WTC11 (cell line): ENCODE measurements at regions not wholly inside any gene's neighbourhood (a gene's known extent, or its start where the extent isn't known, plus 50 kb on each side); places are given as distances from the start of the nearest gene placed in this dataset.

ENCODE experiments used
- AFF4 ChIP-seq: sonication (generic); formaldehyde crosslinking; IDR thresholded peaks from 2 replicates; pipeline ENCODE4 v1.8.1; 2023; ENCODE audit warnings: mild to moderate bottlenecking, missing genetic modification reagents, borderline replicate concordance
- CREB1 ChIP-seq: sonication (generic); formaldehyde crosslinking; IDR thresholded peaks from 2 replicates; pipeline ENCODE4 v1.8.0; 2023; ENCODE audit warnings: mild to moderate bottlenecking, missing genetic modification reagents
- CTCF ChIP-seq: fragments of 200-600 bp; IDR thresholded peaks from 2 replicates; pipeline ENCODE4 v1.8.0; 2022; ENCODE audit warnings: antibody characterized with exemption
- E2F4 ChIP-seq: sonication (generic); formaldehyde crosslinking; IDR thresholded peaks from 2 replicates; pipeline ENCODE4 v1.8.1; 2022; ENCODE audit warnings: low read depth, mild to moderate bottlenecking, moderate library complexity, missing genetic modification reagents, borderline replicate concordance
- FOXJ3 ChIP-seq: sonication (generic); formaldehyde crosslinking; IDR thresholded peaks from 2 replicates; pipeline ENCODE4 v1.9.0; 2021; ENCODE audit warnings: missing genetic modification reagents, mild to moderate bottlenecking, borderline replicate concordance
- MYBL2 ChIP-seq: sonication (generic); formaldehyde crosslinking; IDR thresholded peaks from 2 replicates; pipeline ENCODE4 v1.8.1; 2023; ENCODE audit warnings: mild to moderate bottlenecking, moderate library complexity, missing genetic modification reagents
- NFYB ChIP-seq: sonication (generic); formaldehyde crosslinking; conservative IDR thresholded peaks from 2 replicates; pipeline ENCODE4 v1.8.0; 2022; ENCODE audit warnings: low read depth, missing genetic modification reagents
- SP1 ChIP-seq: sonication (generic); formaldehyde crosslinking; conservative IDR thresholded peaks from 2 replicates; pipeline ENCODE4 v1.8.1; 2022; ENCODE audit warnings: missing genetic modification reagents
- TEAD4 ChIP-seq: sonication (generic); formaldehyde crosslinking; IDR thresholded peaks from 2 replicates; pipeline ENCODE4 v1.8.0; 2022; ENCODE audit warnings: mild to moderate bottlenecking, missing genetic modification reagents
- USF2 ChIP-seq: sonication (generic); formaldehyde crosslinking; IDR thresholded peaks from 2 replicates; pipeline ENCODE4 v1.8.1; 2023; ENCODE audit warnings: mild to moderate bottlenecking, missing genetic modification reagents, moderate library complexity
- TF ChIP-seq, protein P1 (sequence below): sonication (generic); formaldehyde crosslinking; IDR thresholded peaks from 2 replicates; pipeline ENCODE4 v1.8.0; 2022; ENCODE audit warnings: mild to moderate bottlenecking, missing genetic modification reagents
- TF ChIP-seq, protein P2 (sequence below): sonication (generic); formaldehyde crosslinking; conservative IDR thresholded peaks from 2 replicates; pipeline ENCODE4 v1.8.1; 2022; ENCODE audit warnings: mild to moderate bottlenecking, missing genetic modification reagents

DNA sequence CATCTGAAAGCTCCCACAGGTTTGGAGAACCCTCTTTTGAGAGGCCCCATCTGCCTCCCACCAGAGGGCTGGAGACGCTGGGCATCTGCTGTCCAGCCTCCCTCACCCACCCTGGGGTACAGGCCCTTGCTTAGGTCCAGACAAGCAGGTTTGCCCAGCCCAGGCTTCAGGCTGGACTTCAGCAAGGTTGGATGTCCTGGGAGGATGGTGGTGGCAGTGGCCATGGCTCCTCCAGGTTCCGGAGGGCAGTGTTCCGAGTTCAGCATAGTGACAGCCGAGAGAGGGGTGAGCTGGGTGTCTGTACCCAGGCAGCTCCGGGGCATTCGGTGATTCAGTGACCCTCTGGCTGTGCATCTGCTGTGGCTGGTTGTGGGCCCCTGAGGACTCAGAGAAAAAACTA is 58.2 kb upstream of the HDAC4 start:
- TF ChIP-seq MYBL2, result no peak
- no peak for TF ChIP-seq CTCF
- TF ChIP-seq, protein P1, sequence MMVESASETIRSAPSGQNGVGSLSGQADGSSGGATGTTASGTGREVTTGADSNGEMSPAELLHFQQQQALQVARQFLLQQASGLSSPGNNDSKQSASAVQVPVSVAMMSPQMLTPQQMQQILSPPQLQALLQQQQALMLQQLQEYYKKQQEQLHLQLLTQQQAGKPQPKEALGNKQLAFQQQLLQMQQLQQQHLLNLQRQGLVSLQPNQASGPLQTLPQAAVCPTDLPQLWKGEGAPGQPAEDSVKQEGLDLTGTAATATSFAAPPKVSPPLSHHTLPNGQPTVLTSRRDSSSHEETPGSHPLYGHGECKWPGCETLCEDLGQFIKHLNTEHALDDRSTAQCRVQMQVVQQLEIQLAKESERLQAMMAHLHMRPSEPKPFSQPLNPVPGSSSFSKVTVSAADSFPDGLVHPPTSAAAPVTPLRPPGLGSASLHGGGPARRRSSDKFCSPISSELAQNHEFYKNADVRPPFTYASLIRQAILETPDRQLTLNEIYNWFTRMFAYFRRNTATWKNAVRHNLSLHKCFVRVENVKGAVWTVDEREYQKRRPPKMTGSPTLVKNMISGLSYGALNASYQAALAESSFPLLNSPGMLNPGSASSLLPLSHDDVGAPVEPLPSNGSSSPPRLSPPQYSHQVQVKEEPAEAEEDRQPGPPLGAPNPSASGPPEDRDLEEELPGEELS, result no peak
- no peak for TF ChIP-seq CREB1 (CRISPR knock-in tag)
- no peak for TF ChIP-seq E2F4 (CRISPR knock-in tag)
- TF ChIP-seq USF2, result no peak
- TF ChIP-seq SP1, result no peak
- no peak for TF ChIP-seq AFF4
- TF ChIP-seq, protein P2, sequence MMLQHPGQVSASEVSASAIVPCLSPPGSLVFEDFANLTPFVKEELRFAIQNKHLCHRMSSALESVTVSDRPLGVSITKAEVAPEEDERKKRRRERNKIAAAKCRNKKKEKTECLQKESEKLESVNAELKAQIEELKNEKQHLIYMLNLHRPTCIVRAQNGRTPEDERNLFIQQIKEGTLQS, result no peak
- TF ChIP-seq NFYB (CRISPR knock-in tag), result no peak
- TF ChIP-seq TEAD4 (CRISPR knock-in tag), result no peak
- TF ChIP-seq FOXJ3 (CRISPR knock-in tag), result no peak
